ENCODE measurements at regions not wholly inside any gene's neighbourhood (a gene's known extent, or its start where the extent isn't known, plus 50 kb on each side); places are given as distances from the start of the nearest gene placed in this dataset.
"Not testable (repeated sequence)": the region's sequence is repeated elsewhere in the genome, so short reads cannot be mapped to it uniquely, and the experiment has no call there.

- Histone ChIP-seq H3K4me3 (ENCODE audit: low read depth, low read length) (no peak overlapping the region), H3K27ac (ENCODE audit: low read depth, low read length) (no peak overlapping the region), H3K4me1 (ENCODE audit: control insufficient read depth, insufficient read depth, low read length, unreplicated experiment) (no peaks in the 10 kb centered on the region), H3K36me3 (ENCODE audit: insufficient read depth, low read length) (no peaks in the 10 kb centered on the region), H3K27me3 (ENCODE audit: insufficient read depth, low read length) (no peaks in the 10 kb centered on the region), H3K79me2 (ENCODE audit: control insufficient read depth, insufficient read depth, low read length, unreplicated experiment) (no peaks in the 10 kb centered on the region), H2AFZ (ENCODE audit: low read length, unreplicated experiment) (no peak overlapping the region)
These were observed 414.4 kb upstream of the ACVR2A start for GRCh38 chr2:147430408-147430807.

GRCh38 chr2:147428120-147428747, 416.6 kb upstream of the ACVR2A start:
- Histone ChIP-seq H3K27ac (ENCODE audit: low read depth, low read length) (no peak overlapping the region), H3K36me3 (ENCODE audit: insufficient read depth, low read length) (no peaks in the 10 kb centered on the region), H3K4me1 (ENCODE audit: control insufficient read depth, insufficient read depth, low read length, unreplicated experiment) (no peaks in the 10 kb centered on the region), H3K79me2 (ENCODE audit: control insufficient read depth, insufficient read depth, low read length, unreplicated experiment) (no peaks in the 10 kb centered on the region), H3K27me3 (ENCODE audit: insufficient read depth, low read length) (no peaks in the 10 kb centered on the region), H2AFZ (ENCODE audit: low read length, unreplicated experiment) (no peak overlapping the region), H3K4me3 (ENCODE audit: low read depth, low read length) (no peak overlapping the region)

- Histone ChIP-seq H3K36me3 (ENCODE audit: insufficient read depth, low read length) (no peaks in the 10 kb centered on the region), H3K27ac (ENCODE audit: low read depth, low read length) (no peak overlapping the region), H3K4me1 (ENCODE audit: control insufficient read depth, insufficient read depth, low read length, unreplicated experiment) (no peaks in the 10 kb centered on the region), H2AFZ (ENCODE audit: low read length, unreplicated experiment) (no peak overlapping the region), H3K4me3 (ENCODE audit: low read depth, low read length) (no peak overlapping the region), H3K27me3 (ENCODE audit: insufficient read depth, low read length) (no peaks in the 10 kb centered on the region), H3K79me2 (ENCODE audit: control insufficient read depth, insufficient read depth, low read length, unreplicated experiment) (no peaks in the 10 kb centered on the region)
These were observed 419.3 kb upstream of the ACVR2A start for GRCh38 chr2:147425437-147426029.

- no peaks in the 10 kb centered on the region for H3K4me1 ChIP-seq (ENCODE audit: control insufficient read depth, insufficient read depth, low read length, unreplicated experiment)
- H3K79me2 ChIP-seq (ENCODE audit: control insufficient read depth, insufficient read depth, low read length, unreplicated experiment), result no peaks in the 10 kb centered on the region
- H3K36me3 ChIP-seq (ENCODE audit: insufficient read depth, low read length), result no peaks in the 10 kb centered on the region
- no peak overlapping the region for H2AFZ ChIP-seq (ENCODE audit: low read length, unreplicated experiment)
- no peak overlapping the region for H3K27ac ChIP-seq (ENCODE audit: low read depth, low read length)
- no peak overlapping the region for H3K4me3 ChIP-seq (ENCODE audit: low read depth, low read length)
- H3K27me3 ChIP-seq (ENCODE audit: insufficient read depth, low read length), result no peaks in the 10 kb centered on the region
These were observed 420.1 kb upstream of the ACVR2A start for GRCh38 chr2:147424766-147425165.

- no peaks in the 10 kb centered on the region for H3K79me2 ChIP-seq (ENCODE audit: control insufficient read depth, insufficient read depth, low read length, unreplicated experiment)
- no peak overlapping the region for H3K27ac ChIP-seq (ENCODE audit: low read depth, low read length)
- H3K27me3 ChIP-seq (ENCODE audit: insufficient read depth, low read length), result no peaks in the 10 kb centered on the region
- H3K4me1 ChIP-seq (ENCODE audit: control insufficient read depth, insufficient read depth, low read length, unreplicated experiment), result no peaks in the 10 kb centered on the region
- no peaks in the 10 kb centered on the region for H3K36me3 ChIP-seq (ENCODE audit: insufficient read depth, low read length)
- no peak overlapping the region for H2AFZ ChIP-seq (ENCODE audit: low read length, unreplicated experiment)
- H3K4me3 ChIP-seq (ENCODE audit: low read depth, low read length), result no peak overlapping the region
These were observed 423.7 kb upstream of the ACVR2A start for GRCh38 chr2:147420947-147421675.

GRCh38 chr2:147420517-147420916, 424.3 kb upstream of the ACVR2A start:
- Histone ChIP-seq H2AFZ (ENCODE audit: low read length, unreplicated experiment) (no peak overlapping the region), H3K27ac (ENCODE audit: low read depth, low read length) (no peak overlapping the region), H3K79me2 (ENCODE audit: control insufficient read depth, insufficient read depth, low read length, unreplicated experiment) (no peaks in the 10 kb centered on the region)

GRCh38 chr2:147416099-147416498, 428.7 kb upstream of the ACVR2A start:
- H3K4me3 ChIP-seq (ENCODE audit: low read depth, low read length), result no peak overlapping the region
- H3K4me1 ChIP-seq (ENCODE audit: control insufficient read depth, insufficient read depth, low read length, unreplicated experiment), result no peaks in the 10 kb centered on the region
- H3K36me3 ChIP-seq (ENCODE audit: insufficient read depth, low read length), result no peaks in the 10 kb centered on the region
- no peaks in the 10 kb centered on the region for H3K79me2 ChIP-seq (ENCODE audit: control insufficient read depth, insufficient read depth, low read length, unreplicated experiment)
- no peaks in the 10 kb centered on the region for H3K27me3 ChIP-seq (ENCODE audit: insufficient read depth, low read length)
- no peak overlapping the region for H2AFZ ChIP-seq (ENCODE audit: low read length, unreplicated experiment)
- no peak overlapping the region for H3K27ac ChIP-seq (ENCODE audit: low read depth, low read length)

More at GRCh38 chr2:147420517-147420916, 424.3 kb upstream of the ACVR2A start:
- Histone ChIP-seq H3K4me3 (ENCODE audit: low read depth, low read length) (no peak overlapping the region), H3K4me1 (ENCODE audit: control insufficient read depth, insufficient read depth, low read length, unreplicated experiment) (no peaks in the 10 kb centered on the region), H3K27me3 (ENCODE audit: insufficient read depth, low read length) (no peaks in the 10 kb centered on the region), H3K36me3 (ENCODE audit: insufficient read depth, low read length) (no peaks in the 10 kb centered on the region)

- H2AFZ ChIP-seq (ENCODE audit: low read length, unreplicated experiment); H3K36me3 ChIP-seq (ENCODE audit: insufficient read depth, low read length); H3K4me1 ChIP-seq (ENCODE audit: control insufficient read depth, insufficient read depth, low read length, unreplicated experiment); H3K27ac ChIP-seq (ENCODE audit: low read depth, low read length); H3K79me2 ChIP-seq (ENCODE audit: control insufficient read depth, insufficient read depth, low read length, unreplicated experiment); H3K4me3 ChIP-seq (ENCODE audit: low read depth, low read length); H3K27me3 ChIP-seq (ENCODE audit: insufficient read depth, low read length): not testable (repeated sequence)
These were observed 430.2 kb upstream of the ACVR2A start for GRCh38 chr2:147414656-147415055.

GRCh38 chr2:147408357-147408756, 436.5 kb upstream of the ACVR2A start:
- H3K27ac ChIP-seq (ENCODE audit: low read depth, low read length), result no peak overlapping the region
- H3K4me3 ChIP-seq (ENCODE audit: low read depth, low read length), result no peak overlapping the region
- no peaks in the 10 kb centered on the region for H3K27me3 ChIP-seq (ENCODE audit: insufficient read depth, low read length)
- H3K4me1 ChIP-seq (ENCODE audit: control insufficient read depth, insufficient read depth, low read length, unreplicated experiment), result no peaks in the 10 kb centered on the region
- H2AFZ ChIP-seq (ENCODE audit: low read length, unreplicated experiment), result no peak overlapping the region
- no peaks in the 10 kb centered on the region for H3K79me2 ChIP-seq (ENCODE audit: control insufficient read depth, insufficient read depth, low read length, unreplicated experiment)
- H3K36me3 ChIP-seq (ENCODE audit: insufficient read depth, low read length), result no peaks in the 10 kb centered on the region

- Histone ChIP-seq H3K27me3 (ENCODE audit: insufficient read depth, low read length) (no peaks in the 10 kb centered on the region), H3K79me2 (ENCODE audit: control insufficient read depth, insufficient read depth, low read length, unreplicated experiment) (no peaks in the 10 kb centered on the region), H2AFZ (ENCODE audit: low read length, unreplicated experiment) (no peak overlapping the region), H3K27ac (ENCODE audit: low read depth, low read length) (no peak overlapping the region), H3K4me1 (ENCODE audit: control insufficient read depth, insufficient read depth, low read length, unreplicated experiment) (no peaks in the 10 kb centered on the region), H3K4me3 (ENCODE audit: low read depth, low read length) (no peak overlapping the region), H3K36me3 (ENCODE audit: insufficient read depth, low read length) (no peaks in the 10 kb centered on the region)
These were observed 439.2 kb upstream of the ACVR2A start for GRCh38 chr2:147405651-147406050.

GRCh38 chr2:147398996-147399395, 445.8 kb upstream of the ACVR2A start:
- Histone ChIP-seq H3K27me3 (ENCODE audit: insufficient read depth, low read length) (no peaks in the 10 kb centered on the region), H3K27ac (ENCODE audit: low read depth, low read length) (no peak overlapping the region), H3K79me2 (ENCODE audit: control insufficient read depth, insufficient read depth, low read length, unreplicated experiment) (no peaks in the 10 kb centered on the region), H3K4me1 (ENCODE audit: control insufficient read depth, insufficient read depth, low read length, unreplicated experiment) (no peaks in the 10 kb centered on the region), H3K4me3 (ENCODE audit: low read depth, low read length) (no peak overlapping the region), H2AFZ (ENCODE audit: low read length, unreplicated experiment) (no peak overlapping the region), H3K36me3 (ENCODE audit: insufficient read depth, low read length) (no peaks in the 10 kb centered on the region)
